ENCODE measurements at regions not wholly inside any gene's neighbourhood (a gene's known extent, or its start where the extent isn't known, plus 50 kb on each side); places are given as distances from the start of the nearest gene placed in this dataset.

- no peak for TF ChIP-seq POLR2AphosphoS5 (IDR thresholded peaks at IDR 0.05)
- TF ChIP-seq POLR2A (IDR thresholded peaks at IDR 0.05), result no peak
Measured at GRCh38 chr4:1570291-1571164, 113.6 kb downstream of the FAM53A start.
